H9 (cell line): ENCODE measurements at regions not wholly inside any gene's neighbourhood (a gene's known extent, or its start where the extent isn't known, plus 50 kb on each side); places are given as distances from the start of the nearest gene placed in this dataset.

ENCODE experiments used
- DNase-seq: peaks from one replicate; pipeline ENCODE4 v3.0.0-alpha.2; 2017
- H2AFZ ChIP-seq: one replicate; pipeline ENCODE4 v1.6.1; 2013; ENCODE audit warnings: mild to moderate bottlenecking, low read length, control low read depth, moderate library complexity
- H2AK5ac ChIP-seq: 2 replicates; pipeline ENCODE4 v1.6.1; 2013; ENCODE audit warnings: low read length, control low read depth, mixed read lengths; ENCODE audit not compliant: insufficient read length
- H2BK120ac ChIP-seq: one replicate; pipeline ENCODE4 v1.6.1; 2013; ENCODE audit warnings: low read depth, mild to moderate bottlenecking, low read length, control low read depth, inconsistent platforms; ENCODE audit not compliant: poor library complexity, severe bottlenecking
- H2BK12ac ChIP-seq: 2 replicates; pipeline ENCODE4 v1.6.1; 2013; ENCODE audit warnings: low read length, control low read depth, mixed read lengths, low read depth; ENCODE audit not compliant: insufficient read length
- H2BK15ac ChIP-seq: 2 replicates; pipeline ENCODE4 v1.6.1; 2013; ENCODE audit warnings: low read depth, low read length, control low read depth
- H2BK20ac ChIP-seq: one replicate; pipeline ENCODE4 v1.6.1; 2013; ENCODE audit warnings: low read depth, mild to moderate bottlenecking, low read length, control low read depth, inconsistent platforms; ENCODE audit not compliant: poor library complexity, severe bottlenecking
- H2BK5ac ChIP-seq: 2 replicates; pipeline ENCODE4 v1.6.1; 2013; ENCODE audit warnings: low read length, control low read depth, mixed read lengths; ENCODE audit not compliant: insufficient read length
- H3K14ac ChIP-seq: 2 replicates; pipeline ENCODE4 v1.6.1; 2013; ENCODE audit warnings: low read length, control low read depth; ENCODE audit not compliant: insufficient read depth
- H3K18ac ChIP-seq: 2 replicates; pipeline ENCODE4 v1.6.1; 2013; ENCODE audit warnings: low read depth, mild to moderate bottlenecking, mixed read lengths, low read length, control low read depth; ENCODE audit not compliant: insufficient read length
- H3K23ac ChIP-seq: 2 replicates; pipeline ENCODE4 v1.6.1; 2013; ENCODE audit warnings: low read length, control low read depth, mixed read lengths, low read depth; ENCODE audit not compliant: insufficient read length
- H3K23me2 ChIP-seq: 2 replicates; pipeline ENCODE4 v1.6.1; 2013; ENCODE audit warnings: low read depth, mild to moderate bottlenecking, mixed read lengths, low read length, control low read depth; ENCODE audit not compliant: insufficient read length, poor library complexity, severe bottlenecking
- H3K27ac ChIP-seq: 2 replicates; pipeline ENCODE4 v1.5.1; 2013; ENCODE audit warnings: low read length, control low read depth, mixed read lengths, low read depth; ENCODE audit not compliant: insufficient read length
- H3K27me3 ChIP-seq: 2 replicates; pipeline ENCODE4 v1.6.1; 2013; ENCODE audit warnings: low read length, control low read depth, inconsistent platforms; ENCODE audit not compliant: insufficient read depth
- H3K4ac ChIP-seq: 2 replicates; pipeline ENCODE4 v1.6.1; 2013; ENCODE audit warnings: low read depth, mild to moderate bottlenecking, control low read depth, inconsistent platforms, low read length, moderate library complexity
- H3K4me1 ChIP-seq: 2 replicates; pipeline ENCODE4 v1.6.1; 2013; ENCODE audit warnings: low read length, control low read depth, inconsistent platforms; ENCODE audit not compliant: insufficient read depth
- H3K4me2 ChIP-seq: 2 replicates; pipeline ENCODE4 v1.6.1; 2013; ENCODE audit warnings: low read length, control low read depth, mixed read lengths; ENCODE audit not compliant: insufficient read length, insufficient read depth
- H3K56ac ChIP-seq: 2 replicates; pipeline ENCODE4 v1.6.1; 2013; ENCODE audit warnings: low read depth, mild to moderate bottlenecking, mixed read lengths, low read length, control low read depth; ENCODE audit not compliant: insufficient read length
- H3K79me1 ChIP-seq: 2 replicates; pipeline ENCODE4 v1.6.1; 2013; ENCODE audit warnings: low read depth, mild to moderate bottlenecking, moderate library complexity, low read length, control low read depth, inconsistent platforms; ENCODE audit not compliant: insufficient read depth, poor library complexity, severe bottlenecking
- H3K79me2 ChIP-seq: 2 replicates; pipeline ENCODE4 v1.6.1; 2013; ENCODE audit warnings: low read length, control low read depth, inconsistent platforms; ENCODE audit not compliant: insufficient read depth
- H3K9ac ChIP-seq: 2 replicates; pipeline ENCODE4 v1.6.1; 2013; ENCODE audit warnings: low read length, control low read depth, mixed read lengths; ENCODE audit not compliant: insufficient read length; ENCODE audit errors: extremely low read depth
- H3K9me3 ChIP-seq: one replicate; pipeline ENCODE4 v1.6.1; 2013; ENCODE audit warnings: low read depth, low read length, inconsistent platforms; ENCODE audit not compliant: control insufficient read depth
- H3T11ph ChIP-seq: one replicate; pipeline ENCODE4 v1.6.1; 2013; ENCODE audit warnings: mild to moderate bottlenecking, low read length, control low read depth, inconsistent platforms
- H4K20me1 ChIP-seq: one replicate; pipeline ENCODE4 v1.6.1; 2013; ENCODE audit not compliant: control insufficient read depth, insufficient read length, insufficient read depth
- H4K5ac ChIP-seq: 2 replicates; pipeline ENCODE4 v1.6.1; 2013; ENCODE audit warnings: low read depth, mild to moderate bottlenecking, mixed read lengths, low read length, control low read depth; ENCODE audit not compliant: insufficient read length
- H4K8ac ChIP-seq: replicated peaks from 2 replicates; pipeline ENCODE4 v1.6.1; 2013; ENCODE audit warnings: low read length, control low read depth, mixed read lengths, low read depth; ENCODE audit not compliant: insufficient read length
- H4K91ac ChIP-seq: 2 replicates; pipeline ENCODE4 v1.6.1; 2013; ENCODE audit warnings: low read depth, mild to moderate bottlenecking, moderate library complexity, mixed read lengths, low read length, control low read depth; ENCODE audit not compliant: insufficient read length
- H3K27ac Mint-ChIP-seq, 3 experiments: 2 replicates in 2 of 3; 3 replicates in 1 of 3; pipeline ENCODE4 v1.8.0; 2020 to 2021; ENCODE audit warnings: mixed read lengths in 3 of 3, mild to moderate bottlenecking in 1 of 3, moderate library complexity in 1 of 3
- H3K27me3 Mint-ChIP-seq: 2 replicates; pipeline ENCODE4 v1.8.0; 2021; ENCODE audit warnings: low read depth, mild to moderate bottlenecking, moderate library complexity, mixed read lengths
- H3K36me3 Mint-ChIP-seq, 3 experiments: 2 replicates in 2 of 3; 3 replicates in 1 of 3; pipeline ENCODE4 v1.8.0; 2020 to 2021; ENCODE audit warnings: low read depth in 3 of 3, mixed read lengths in 3 of 3; ENCODE audit not compliant: insufficient read depth in 1 of 3
- H3K4me1 Mint-ChIP-seq, 2 experiments: 2 replicates each; pipeline ENCODE4 v1.8.0; 2020; ENCODE audit warnings: mixed read lengths in 2 of 2
- H3K4me3 Mint-ChIP-seq, 2 experiments: 2 replicates in 1 of 2; 3 replicates in 1 of 2; pipeline ENCODE4 v1.8.0; 2020 to 2021; ENCODE audit warnings: mild to moderate bottlenecking in 2 of 2, mixed read lengths in 2 of 2, moderate library complexity in 1 of 2
- H3K9me3 Mint-ChIP-seq, 2 experiments: 2 replicates in 1 of 2; 3 replicates in 1 of 2; pipeline ENCODE4 v1.8.0; 2020; ENCODE audit warnings: mild to moderate bottlenecking in 2 of 2, mixed read lengths in 2 of 2, moderate library complexity in 1 of 2
- CTCF ChIP-seq: fragments of 200-600 bp; sonication (generic); conservative IDR thresholded peaks from 3 replicates; pipeline ENCODE4 v1.8.0; 2021; ENCODE audit warnings: antibody characterized with exemption, mild to moderate bottlenecking
- WGBS: extraction: QIAGEN DNeasy Blood & Tissue Kit; methylation state at CpG from one replicate; pipeline ENCODE4 v1.1.7; 2013; ENCODE audit warnings: missing lambda C conversion rate, low lambda C conversion rate, mixed read lengths; ENCODE audit not compliant: insufficient read length; ENCODE audit errors: extremely low coverage; 5-methylcytosine and 5-hydroxymethylcytosine counted together

GRCh38 chr14:38409071-38409705 is 153.3 kb upstream of the CLEC14A start:
- Histone ChIP-seq H4K5ac (no peak overlapping the region), H3T11ph (no peak overlapping the region), H3K18ac (no peak overlapping the region), H3K23me2 (no peaks in the 10 kb centered on the region), H3K23ac (no peak overlapping the region), H2BK120ac (no peak overlapping the region), H3K4me2 (no peak overlapping the region), H4K8ac (no peak overlapping the region), H2BK5ac (no peak overlapping the region), H3K9me3 (no peaks in the 10 kb centered on the region), H4K20me1 (no peaks in the 10 kb centered on the region), H3K9ac (no peak overlapping the region), H2BK12ac (no peak overlapping the region), H3K4me1 (no peaks in the 10 kb centered on the region), H3K56ac (no peak overlapping the region), H3K4ac (no peak overlapping the region), H3K27ac (no peak overlapping the region), H3K79me1 (no peaks in the 10 kb centered on the region), H2BK15ac (no peak overlapping the region), H4K91ac (no peak overlapping the region), H2AFZ (no peak overlapping the region), H3K27me3 (no peaks in the 10 kb centered on the region), H3K79me2 (no peaks in the 10 kb centered on the region), H3K14ac (no peak overlapping the region), H2BK20ac (no peak overlapping the region), H2AK5ac (no peak overlapping the region)
- H3K27ac Mint-ChIP-seq = no peak overlapping the region
- peaks cover 14% of the 10 kb centered on the region for H3K27me3 Mint-ChIP-seq
- no CpG with 5 or more reads among the region's 2 CpGs for WGBS
- H3K36me3 Mint-ChIP-seq = no peaks in the 10 kb centered on the region
- H3K9me3 Mint-ChIP-seq = no peaks in the 10 kb centered on the region
- no peak overlapping the region for H3K4me3 Mint-ChIP-seq
- TF ChIP-seq CTCF = no peak
- peaks cover 0 to 2% of the 10 kb centered on the region in 2 experiments; a peak in 1 of 4 replicates for H3K4me1 Mint-ChIP-seq
- no peak for DNase-seq
